Ovary (tissue), 3 donors: ENCODE measurements at regions not wholly inside any gene's neighbourhood (a gene's known extent, or its start where the extent isn't known, plus 50 kb on each side); places are given as distances from the start of the nearest gene placed in this dataset.

Experiments
- EP300 ChIP-seq: sonication (generic); formaldehyde crosslinking; IDR thresholded peaks from one replicate; pipeline ENCODE4 v1.6.1; 2017; ENCODE audit warnings: antibody characterized with exemption
- POLR2A ChIP-seq: fragments of 450-650 bp; IDR thresholded peaks from one replicate; pipeline ENCODE4 v1.6.1; 2017; ENCODE audit warnings: antibody characterized with exemption, mild to moderate bottlenecking, moderate library complexity
- TF ChIP-seq, protein P1 (sequence below), 3 donors: fragments of 450-650 bp in 2 of 3; fragments of 200-600 bp in 1 of 3; IDR thresholded peaks; one replicate each; pipeline versions ENCODE4 v1.5.1 to v1.8.0; 2016 to 2022; ENCODE audit warnings: antibody characterized with exemption in 3 of 3, mild to moderate bottlenecking in 1 of 3
- donor health status: DM: no; HTN: no; CAD: no.

DNA sequence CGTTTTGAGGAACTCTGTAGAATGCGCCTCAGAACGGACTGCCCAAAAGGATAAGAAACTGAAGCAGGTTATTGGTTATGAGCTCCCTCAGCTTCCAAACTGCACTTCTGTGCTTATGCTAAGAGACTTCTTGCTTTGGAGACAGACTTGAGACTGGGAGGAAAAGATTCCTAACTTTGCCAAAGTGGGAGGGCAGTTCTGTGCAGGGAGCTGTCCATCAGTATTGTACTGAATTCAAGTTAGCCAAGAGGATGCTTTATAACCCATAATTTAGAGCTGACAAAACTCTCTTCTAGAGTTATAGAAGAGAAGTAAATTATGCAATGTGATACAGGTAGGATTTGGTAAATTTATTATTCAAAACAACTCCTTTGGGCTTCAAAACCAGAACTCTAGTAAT is 519.8 kb upstream of the GBE1 start:
- TF ChIP-seq EP300 (no peak), POLR2A (no peak)
- TF ChIP-seq, protein P1, sequence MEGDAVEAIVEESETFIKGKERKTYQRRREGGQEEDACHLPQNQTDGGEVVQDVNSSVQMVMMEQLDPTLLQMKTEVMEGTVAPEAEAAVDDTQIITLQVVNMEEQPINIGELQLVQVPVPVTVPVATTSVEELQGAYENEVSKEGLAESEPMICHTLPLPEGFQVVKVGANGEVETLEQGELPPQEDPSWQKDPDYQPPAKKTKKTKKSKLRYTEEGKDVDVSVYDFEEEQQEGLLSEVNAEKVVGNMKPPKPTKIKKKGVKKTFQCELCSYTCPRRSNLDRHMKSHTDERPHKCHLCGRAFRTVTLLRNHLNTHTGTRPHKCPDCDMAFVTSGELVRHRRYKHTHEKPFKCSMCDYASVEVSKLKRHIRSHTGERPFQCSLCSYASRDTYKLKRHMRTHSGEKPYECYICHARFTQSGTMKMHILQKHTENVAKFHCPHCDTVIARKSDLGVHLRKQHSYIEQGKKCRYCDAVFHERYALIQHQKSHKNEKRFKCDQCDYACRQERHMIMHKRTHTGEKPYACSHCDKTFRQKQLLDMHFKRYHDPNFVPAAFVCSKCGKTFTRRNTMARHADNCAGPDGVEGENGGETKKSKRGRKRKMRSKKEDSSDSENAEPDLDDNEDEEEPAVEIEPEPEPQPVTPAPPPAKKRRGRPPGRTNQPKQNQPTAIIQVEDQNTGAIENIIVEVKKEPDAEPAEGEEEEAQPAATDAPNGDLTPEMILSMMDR (IDR thresholded peaks at IDR 0.05): no peak
